ENCODE measurements at regions not wholly inside any gene's neighbourhood (a gene's known extent, or its start where the extent isn't known, plus 50 kb on each side); places are given as distances from the start of the nearest gene placed in this dataset.

- TF ChIP-seq CTCF (IDR thresholded peaks at IDR 0.05 in 2 of 3, conservative IDR thresholded peaks at IDR 0.05 in 1 of 3; ENCODE audit: borderline replicate concordance in 1 of 3, insufficient read depth in 1 of 3, low read depth in 2 of 3, low read length in 2 of 3) (no peak), POLR2AphosphoS5 (IDR thresholded peaks at IDR 0.05; ENCODE audit: low read depth, low read length) (no peak), JUND (IDR thresholded peaks at IDR 0.05) (no peak), ZNF274 (IDR thresholded peaks at IDR 0.05; ENCODE audit: low read depth, low read length) (no peak), POLR2A (IDR thresholded peaks at IDR 0.05; ENCODE audit: borderline replicate concordance, extremely low read depth, insufficient read depth, insufficient read length) (no peak), REST (IDR thresholded peaks at IDR 0.05; ENCODE audit: low read depth) (no peak), SP1 (IDR thresholded peaks at IDR 0.05; ENCODE audit: low read depth) (no peak), EZH2 (IDR thresholded peaks at IDR 0.05) (no peak), SIN3A (IDR thresholded peaks at IDR 0.05; ENCODE audit: low read depth) (no peak), ELF1 (IDR thresholded peaks at IDR 0.05; ENCODE audit: borderline replicate concordance, low read depth) (no peak)
Observed at GRCh38 chr3:94522488-94522887, 459.6 kb downstream of the NSUN3 start.
